GM18498 (cell line): ENCODE measurements at regions not wholly inside any gene's neighbourhood (a gene's known extent, or its start where the extent isn't known, plus 50 kb on each side); places are given as distances from the start of the nearest gene placed in this dataset.
"Not testable (repeated sequence)": the region's sequence is repeated elsewhere in the genome, so short reads cannot be mapped to it uniquely, and the experiment has no call there.

Source experiments
- ATAC-seq: cut with Tn5 transposase; IDR thresholded peaks from one replicate; pipeline ENCODE4 v1.9.1; 2021; ENCODE audit warnings: mild to moderate bottlenecking, moderate library complexity; ENCODE audit not compliant: unreplicated experiment

GRCh38 chr5:72693546-72694205 lies 122.8 kb upstream of the TNPO1 start:
- no peak for ATAC-seq

- ATAC-seq: no peak
These were observed 123.6 kb upstream of the TNPO1 start for GRCh38 chr5:72692651-72693442.

- no peak for ATAC-seq
These were observed 124.2 kb upstream of the TNPO1 start for GRCh38 chr5:72692231-72692637.

GRCh38 chr5:72691751-72692150 lies 124.7 kb upstream of the TNPO1 start:
- ATAC-seq: no peak

- ATAC-seq: no peak
These were observed 127.5 kb upstream of the TNPO1 start for GRCh38 chr5:72688916-72689315.

GRCh38 chr5:72687288-72687687 lies 129.2 kb upstream of the TNPO1 start:
- ATAC-seq: no peak

GRCh38 chr5:72682561-72682960 lies 133.9 kb upstream of the TNPO1 start:
- no peak for ATAC-seq

GRCh38 chr5:72681781-72682180 lies 134.7 kb upstream of the TNPO1 start:
- no peak for ATAC-seq

- no peak for ATAC-seq
These were observed 139.0 kb upstream of the TNPO1 start for GRCh38 chr5:72677447-72677846.

- ATAC-seq: not testable (repeated sequence)
These were observed 139.6 kb upstream of the TNPO1 start for GRCh38 chr5:72676831-72677230.

- no peak for ATAC-seq
These were observed 142.8 kb upstream of the TNPO1 start for GRCh38 chr5:72673623-72674022.

- ATAC-seq: no peak
These were observed 143.3 kb upstream of the TNPO1 start for GRCh38 chr5:72673180-72673579.

- no peak for ATAC-seq
These were observed 148.8 kb upstream of the TNPO1 start for GRCh38 chr5:72667708-72668107.

- no peak for ATAC-seq
These were observed 153.5 kb upstream of the TNPO1 start for GRCh38 chr5:72662936-72663335.

- no peak for ATAC-seq
These were observed 154.2 kb upstream of the TNPO1 start for GRCh38 chr5:72662305-72662704.

GRCh38 chr5:72661405-72661804 lies 154.2 kb upstream of the ZNF366 start:
- no peak for ATAC-seq

GRCh38 chr5:72659726-72660125 lies 152.5 kb upstream of the ZNF366 start:
- ATAC-seq: no peak

GRCh38 chr5:72658761-72659540 lies 151.7 kb upstream of the ZNF366 start:
- ATAC-seq: no peak

GRCh38 chr5:72658161-72658560 lies 151.0 kb upstream of the ZNF366 start:
- ATAC-seq: no peak

- no peak for ATAC-seq
These were observed 149.7 kb upstream of the ZNF366 start for GRCh38 chr5:72656756-72657513.

- no peak for ATAC-seq
These were observed 149.1 kb upstream of the ZNF366 start for GRCh38 chr5:72656331-72656730.
